NOMO-1 treated with dmso at 0.1 percent for 144 hours (cell line): ENCODE measurements at regions not wholly inside any gene's neighbourhood (a gene's known extent, or its start where the extent isn't known, plus 50 kb on each side); places are given as distances from the start of the nearest gene placed in this dataset.
A peak's percentile ranks its signal among the peaks of the same experiment; 100 is the strongest.
"Not testable (repeated sequence)": the region's sequence is repeated elsewhere in the genome, so short reads cannot be mapped to it uniquely, and the experiment has no call there.

Experiments used
- DNase-seq: peaks from one replicate; lab custom pipeline; 2025; ENCODE audit not compliant: unreplicated experiment; lab: John Stamatoyannopoulos, UW

DNA sequence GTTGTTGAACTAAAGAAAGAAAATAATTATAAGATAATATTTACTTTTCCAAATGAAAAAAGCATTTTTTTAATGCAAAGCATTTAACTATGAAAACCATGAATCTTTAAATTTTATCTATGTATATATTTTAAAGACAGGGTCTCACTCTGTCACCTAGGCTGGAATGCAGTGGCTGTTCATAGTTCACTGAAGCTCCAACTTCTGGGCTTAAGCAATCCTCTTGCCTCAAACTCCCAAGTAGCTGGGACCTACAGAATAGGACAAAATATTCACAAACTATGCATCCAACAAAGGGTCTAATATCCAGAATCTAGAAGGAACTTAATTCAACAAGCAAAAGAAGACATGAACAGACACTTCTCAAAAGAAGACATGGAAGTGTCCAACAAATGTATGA lies 55.9 kb upstream of the ALB start:
- DNase-seq: no peak

DNA sequence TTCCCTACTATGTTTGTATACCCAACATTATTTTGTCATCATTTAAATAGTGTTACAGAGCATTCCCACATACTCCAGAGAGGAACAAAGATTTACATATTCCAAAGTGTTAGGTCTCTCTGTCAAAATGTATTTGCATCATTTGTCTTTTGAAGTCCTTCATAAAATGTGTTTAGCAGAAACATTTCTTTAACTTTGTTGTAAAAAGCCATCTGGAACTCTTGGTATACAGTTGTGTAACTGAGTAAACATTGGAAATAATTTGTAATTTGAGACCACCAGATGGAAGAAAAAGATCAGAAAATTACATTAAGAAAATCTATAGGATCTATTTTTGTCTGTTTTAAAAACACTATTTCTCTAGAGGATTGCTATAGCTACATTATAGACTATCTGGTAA lies 56.6 kb upstream of the ALB start:
- no peak for DNase-seq

DNA sequence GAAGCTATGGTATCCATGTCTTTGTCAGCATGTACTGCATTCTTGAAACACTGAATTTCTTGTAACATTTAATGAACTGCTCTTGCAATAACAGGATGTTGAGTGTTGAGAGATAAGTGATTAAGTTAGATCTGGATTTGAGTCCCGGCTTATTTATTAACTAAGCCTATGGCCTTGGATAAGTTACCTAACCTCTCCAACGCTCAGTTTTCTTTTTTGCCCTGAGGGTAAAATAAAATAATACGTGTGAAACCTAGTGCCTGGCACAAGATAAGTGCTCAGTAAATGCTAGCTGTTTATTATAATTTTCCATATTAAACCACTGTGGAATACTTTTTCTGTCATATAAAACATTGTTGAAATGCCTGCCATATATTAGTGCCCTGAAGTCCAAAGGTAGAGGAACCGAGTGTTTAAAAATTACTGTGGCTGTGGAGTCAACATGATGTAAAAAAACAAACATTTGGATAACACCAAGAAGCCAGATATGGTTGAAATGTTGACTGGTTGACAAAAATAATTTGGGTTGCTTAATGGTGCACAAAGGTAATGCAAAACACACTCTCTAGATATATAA lies 58.6 kb upstream of the ALB start:
- DNase-seq: no peak

DNA sequence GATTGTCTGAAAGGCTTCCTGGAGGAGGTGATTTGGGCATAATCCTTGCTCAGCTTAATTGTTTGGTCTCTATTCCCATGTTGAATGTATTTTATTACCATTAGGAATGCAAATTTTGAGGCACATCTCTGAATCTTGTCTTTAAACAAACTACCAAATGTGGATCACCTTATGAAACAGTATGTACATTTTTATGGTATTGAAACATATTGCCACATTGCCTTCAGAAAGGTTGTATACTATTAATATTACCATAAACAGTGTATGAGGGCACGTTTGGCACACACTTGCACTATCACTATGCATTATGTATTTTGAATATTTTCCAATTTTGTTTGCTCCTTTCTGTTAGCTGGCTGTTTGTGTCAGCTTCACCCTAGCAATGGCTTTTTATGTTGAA lies 60.0 kb upstream of the ALB start:
- no peak for DNase-seq

DNA sequence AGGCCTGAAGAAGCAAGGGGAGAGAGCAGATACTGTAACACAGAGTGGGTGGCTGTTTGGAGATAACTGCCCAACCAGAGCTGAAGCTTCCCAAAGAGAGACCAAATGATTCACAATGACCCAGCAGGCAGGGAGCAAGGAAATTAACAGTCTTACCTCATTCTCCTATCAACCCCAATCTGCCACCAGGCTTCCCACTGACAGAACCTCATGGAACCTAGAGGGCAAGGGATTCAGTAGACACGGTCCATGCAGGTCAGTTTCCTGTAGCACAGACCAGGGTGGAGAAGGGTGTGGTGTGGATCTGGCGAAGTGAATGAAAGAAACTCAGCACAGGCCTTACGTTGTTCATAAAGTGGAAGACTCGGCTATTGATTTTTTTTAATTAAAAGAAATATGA lies 60.7 kb upstream of the ALB start:
- DNase-seq: no peak

DNA sequence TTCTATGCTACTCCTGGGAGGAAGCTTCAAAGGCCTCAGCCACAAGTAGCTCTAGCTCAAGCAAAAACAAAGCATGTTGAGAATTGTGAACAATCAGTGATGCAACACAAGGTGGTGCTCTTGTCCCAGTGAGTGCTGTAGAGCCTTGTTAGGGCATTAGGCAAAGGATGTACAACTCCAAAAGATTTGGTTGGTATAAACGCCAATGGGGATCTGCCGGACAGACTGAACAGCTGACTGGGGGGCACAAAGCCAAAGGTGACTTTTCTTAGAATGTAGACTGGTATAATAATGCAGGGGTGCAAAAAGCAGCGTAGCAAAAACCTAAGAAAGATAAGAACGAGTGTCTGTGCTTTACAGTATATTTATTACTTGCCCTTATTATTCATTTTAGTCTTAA lies 62.6 kb upstream of the ALB start:
- no peak for DNase-seq

DNA sequence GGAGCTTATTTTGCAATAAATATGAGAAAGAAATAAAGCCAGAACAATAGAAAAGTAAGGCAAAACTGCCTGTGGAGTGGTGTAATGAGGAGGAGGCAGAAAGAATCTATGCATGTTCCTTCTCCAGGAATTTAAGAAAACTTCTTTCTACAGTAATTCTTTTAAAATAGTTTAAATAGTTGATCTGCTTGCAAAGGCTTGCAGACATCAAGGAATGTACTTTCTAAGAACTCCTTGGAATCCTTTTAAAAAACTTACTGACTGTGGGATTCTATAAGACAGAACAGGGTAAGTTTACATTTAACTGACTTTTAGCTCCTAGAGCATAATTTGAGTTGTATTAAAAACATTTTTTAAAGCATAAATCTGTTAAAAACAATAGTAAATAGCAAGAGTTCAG lies 63.2 kb upstream of the ALB start:
- no peak for DNase-seq

DNA sequence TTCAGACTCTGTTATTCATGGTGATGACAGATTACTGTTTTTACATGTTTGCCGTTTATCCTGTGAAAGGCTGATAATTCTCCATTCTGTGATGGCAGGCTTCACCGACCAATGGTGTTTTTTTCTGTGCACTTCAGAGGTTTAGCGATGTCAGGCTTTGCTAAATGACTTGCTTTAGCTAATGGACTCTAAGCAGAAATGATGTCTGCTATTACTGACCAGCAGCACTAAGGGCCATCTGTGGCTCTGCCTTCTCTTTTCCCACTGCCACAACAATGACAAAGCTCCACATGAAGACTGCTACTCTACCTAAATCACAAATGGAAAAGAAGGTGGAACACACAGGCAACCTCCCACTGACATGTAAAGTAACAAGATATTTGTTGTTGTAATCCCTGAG lies 68.4 kb upstream of the ALB start:
- DNase-seq: no peak

DNA sequence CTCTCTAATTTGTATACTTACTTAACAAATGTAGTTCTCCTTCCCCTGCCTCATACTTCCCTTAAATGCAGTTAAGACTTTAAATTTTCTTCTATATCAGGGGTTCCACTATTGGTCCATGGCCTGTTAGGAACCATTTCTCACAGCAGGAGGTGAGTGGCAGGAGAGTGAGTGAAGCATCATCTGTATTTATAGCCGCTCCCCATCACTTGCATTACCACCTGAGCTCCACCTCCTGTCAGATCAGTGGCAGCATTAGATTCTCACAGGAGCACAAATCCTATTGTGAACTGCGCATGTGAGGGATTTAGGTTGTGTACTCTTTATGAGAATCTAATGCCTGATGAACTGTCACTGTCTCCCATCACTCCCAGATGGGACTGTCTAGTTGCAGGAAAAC lies 72.1 kb upstream of the ALB start:
- DNase-seq: not testable (repeated sequence)

DNA sequence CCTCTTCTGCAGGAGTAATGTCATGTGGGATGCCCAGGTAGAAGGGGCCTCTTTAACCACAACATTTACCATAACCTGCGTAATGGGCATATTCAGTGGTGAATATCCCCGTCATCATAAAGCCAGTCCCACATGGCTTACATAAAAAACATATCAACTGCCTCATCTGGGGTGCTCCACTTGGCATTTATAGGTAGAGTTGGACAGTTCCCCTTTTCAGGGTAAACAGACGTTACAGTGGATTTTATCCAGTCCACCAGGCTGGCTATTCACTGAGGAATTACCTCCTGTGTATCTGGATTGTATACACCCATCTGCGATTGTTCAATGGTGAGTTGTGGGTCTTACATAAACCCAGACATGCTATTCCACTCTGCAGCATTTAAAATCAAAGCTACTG lies 70.7 kb upstream of the ANKRD17 start:
- DNase-seq: no peak

DNA sequence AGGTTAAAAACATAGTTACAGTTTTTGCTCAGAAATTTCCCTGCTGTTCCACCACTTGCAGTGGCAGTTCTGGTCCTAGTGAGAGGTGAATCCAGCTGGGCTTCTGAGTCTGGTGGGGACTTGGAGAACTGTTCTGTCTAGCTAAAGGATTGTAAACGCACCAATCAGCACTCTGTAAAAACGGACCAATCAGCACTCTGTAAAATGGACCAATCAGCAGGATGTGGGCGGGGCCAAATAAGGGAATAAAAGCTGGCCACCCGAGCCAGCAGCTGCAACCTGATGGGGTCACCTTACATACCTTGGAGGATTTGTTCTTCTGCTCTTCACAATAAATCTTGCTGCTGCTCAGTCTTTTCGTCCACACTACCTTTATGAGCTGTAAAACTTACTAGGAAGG lies 67.2 kb upstream of the ANKRD17 start:
- DNase-seq: not testable (repeated sequence)

DNA sequence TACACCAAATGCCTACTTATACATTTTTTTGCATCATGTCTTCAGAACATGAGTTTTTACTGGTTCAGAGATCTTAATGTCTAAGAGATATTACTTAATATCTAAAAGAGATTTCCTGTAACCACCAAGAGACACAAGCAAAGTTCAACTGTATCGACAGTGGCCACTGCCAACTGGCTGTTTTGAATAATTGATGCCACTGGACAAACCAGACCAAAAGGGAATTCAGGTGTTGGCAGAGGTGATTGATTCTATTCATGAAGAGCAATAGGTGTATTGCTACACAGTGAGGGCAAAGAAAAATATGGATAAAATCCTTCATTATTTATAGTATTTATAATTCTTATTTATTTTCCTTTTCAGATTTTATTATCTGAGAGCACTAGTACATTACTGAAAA lies 58.5 kb upstream of the ANKRD17 start:
- no peak for DNase-seq

DNA sequence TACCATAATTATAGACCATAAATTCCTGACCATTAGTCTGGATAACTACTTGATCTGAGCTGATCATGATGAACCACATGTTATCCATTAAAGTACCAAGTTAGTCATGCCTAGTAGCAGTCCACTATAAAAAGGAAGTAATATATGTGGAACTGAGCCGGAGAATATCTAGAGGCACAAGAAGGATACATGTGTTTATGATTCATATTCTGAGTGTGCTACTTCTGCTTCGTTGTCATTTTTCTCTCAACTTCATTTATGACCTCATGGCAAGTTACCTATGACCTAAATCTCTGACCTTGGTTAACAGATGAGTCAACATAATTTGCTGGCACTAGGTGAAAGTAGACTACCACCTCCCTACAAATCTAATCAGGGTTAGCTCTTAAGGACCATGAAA lies 56.5 kb upstream of the ANKRD17 start:
- DNase-seq: peak; percentile 42

DNA sequence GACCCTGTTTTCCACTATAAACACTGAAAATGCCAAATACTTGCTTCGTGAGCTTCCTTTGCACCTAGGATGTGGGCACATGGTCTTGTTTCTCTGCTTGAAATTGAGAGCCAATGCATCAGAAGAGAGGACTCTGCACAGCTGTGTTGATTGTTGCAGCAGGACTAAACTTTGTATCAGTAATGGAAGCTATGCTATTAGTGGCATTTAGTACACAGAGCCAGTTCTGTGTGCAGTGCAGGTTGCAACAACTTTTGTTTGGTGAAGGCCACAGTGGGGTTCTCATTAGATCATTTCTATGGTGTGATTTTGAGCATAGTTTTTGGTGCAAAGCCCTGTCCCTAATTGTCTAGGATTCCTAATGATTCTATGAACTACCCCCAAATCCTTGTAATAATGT lies 54.4 kb upstream of the ANKRD17 start:
- DNase-seq: no peak

DNA sequence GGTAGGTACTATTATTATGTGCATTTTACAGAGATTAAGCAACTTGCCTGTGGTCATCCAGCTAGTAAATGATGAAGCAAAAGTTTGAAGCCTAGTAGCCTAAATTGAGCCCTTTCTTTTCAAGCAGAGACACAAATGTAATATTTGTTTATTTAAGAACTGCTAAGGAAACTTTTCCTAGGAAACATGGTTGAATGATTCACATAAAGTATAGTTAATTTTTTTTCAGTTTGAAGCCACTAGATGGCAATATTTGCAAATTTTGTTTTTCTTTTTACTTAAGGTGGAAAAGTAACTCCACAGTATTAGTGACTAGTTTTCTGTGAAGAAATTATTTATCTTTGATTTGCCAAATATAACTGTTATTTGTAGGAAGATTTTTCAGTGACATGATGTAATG lies 52.8 kb upstream of the ANKRD17 start:
- no peak for DNase-seq

DNA sequence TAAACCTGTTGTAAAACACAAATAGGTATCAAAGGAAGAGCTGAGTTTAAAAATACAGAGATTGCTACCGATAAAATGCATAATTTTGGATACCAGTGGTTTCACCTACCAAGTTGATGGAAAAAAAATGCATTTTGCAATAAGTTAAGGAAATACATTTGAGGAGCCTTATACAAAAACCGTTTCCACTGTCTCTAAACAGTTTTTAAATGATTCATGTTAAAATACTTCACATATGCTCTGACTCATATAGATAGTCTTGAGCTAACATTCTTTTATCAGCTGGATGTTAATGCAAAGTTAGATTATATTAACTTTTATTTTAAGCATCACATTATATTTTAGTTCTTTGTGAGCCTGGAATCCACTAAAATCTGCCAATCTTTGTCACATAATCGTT lies 50.6 kb upstream of the ANKRD17 start:
- DNase-seq: no peak
